ENCODE measurements at regions not wholly inside any gene's neighbourhood (a gene's known extent, or its start where the extent isn't known, plus 50 kb on each side); places are given as distances from the start of the nearest gene placed in this dataset.

DNA sequence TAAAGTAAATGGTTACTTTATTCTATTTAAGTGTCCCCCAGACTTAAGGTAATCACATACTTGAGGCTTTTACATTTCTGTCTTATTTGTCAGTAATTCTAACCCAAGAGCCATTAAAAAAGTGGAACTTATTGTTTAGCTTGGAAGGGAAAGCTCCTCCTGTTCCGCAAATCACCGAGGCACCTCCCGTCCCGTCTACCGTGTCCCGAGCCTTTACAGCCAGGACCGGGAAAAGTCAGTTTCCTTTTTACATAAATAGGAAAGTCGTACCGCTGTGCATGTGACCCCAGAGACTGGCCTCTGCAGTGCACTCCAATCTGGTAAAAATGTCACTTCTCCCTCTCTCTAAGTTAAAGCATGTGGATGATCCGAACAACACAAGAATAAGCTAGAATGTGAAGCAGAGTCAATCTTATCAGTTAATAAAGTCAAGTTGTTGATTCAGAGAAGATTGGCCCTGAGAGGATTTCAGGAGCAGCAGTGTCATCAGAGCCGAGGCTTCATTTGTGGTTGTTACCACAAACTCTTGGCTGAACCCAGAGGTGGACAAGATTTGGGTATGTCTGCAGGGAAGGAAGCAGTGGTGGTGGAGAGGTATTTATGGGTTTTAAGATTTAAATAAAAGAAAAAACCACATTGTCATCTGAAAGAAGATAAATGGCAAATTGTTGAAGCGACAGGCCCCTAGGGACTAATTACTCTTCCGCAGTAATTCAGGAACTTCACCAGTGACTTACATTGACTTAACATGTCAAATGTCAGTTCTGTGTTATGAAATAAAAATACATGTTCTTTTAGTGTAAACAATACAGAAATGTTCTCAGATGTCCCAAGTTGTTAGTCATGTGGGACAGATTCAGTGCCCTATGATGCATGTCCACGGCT is 316.6 kb upstream of the ZNF32 start:
- no peak for DNase-seq

GRCh38 chr10:43964486-43964885 is 315.8 kb upstream of the ZNF32 start:
- no peak for DNase-seq

DNA sequence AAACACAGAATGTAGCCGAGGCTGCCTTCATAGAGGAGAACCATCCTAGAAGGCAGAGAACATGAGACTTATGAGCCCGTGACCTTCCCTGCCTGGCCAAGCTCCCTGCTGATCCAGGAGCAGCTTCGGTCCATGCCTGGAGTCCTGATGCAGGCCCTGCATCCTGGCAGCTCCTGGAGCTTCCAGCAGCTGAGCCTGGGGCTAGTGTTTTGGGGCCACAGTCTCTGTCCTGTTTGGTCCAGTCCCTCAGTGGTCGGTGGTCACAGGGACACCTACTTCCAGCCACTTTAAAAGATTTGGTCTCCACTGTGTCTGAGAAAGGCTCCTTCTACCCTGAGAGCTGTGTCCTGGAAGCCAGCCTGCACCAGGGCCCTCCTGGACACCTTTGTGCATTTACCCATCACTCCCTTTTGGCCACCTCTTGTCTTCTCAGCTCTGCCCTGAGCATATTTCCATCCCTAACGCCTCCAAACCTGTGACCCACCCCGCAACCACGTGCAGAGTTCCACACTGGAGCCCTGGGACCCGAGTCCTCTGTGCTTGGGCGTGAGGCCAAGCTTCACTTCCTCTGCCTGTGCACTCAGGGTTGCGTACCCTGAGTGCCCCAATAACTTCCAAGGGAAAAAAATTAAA is 315.2 kb upstream of the ZNF32 start:
- DNase-seq = peak; percentile 42

GRCh38 chr10:43963379-43963778 is 314.7 kb upstream of the ZNF32 start:
- peak; percentile 13 for DNase-seq

DNA sequence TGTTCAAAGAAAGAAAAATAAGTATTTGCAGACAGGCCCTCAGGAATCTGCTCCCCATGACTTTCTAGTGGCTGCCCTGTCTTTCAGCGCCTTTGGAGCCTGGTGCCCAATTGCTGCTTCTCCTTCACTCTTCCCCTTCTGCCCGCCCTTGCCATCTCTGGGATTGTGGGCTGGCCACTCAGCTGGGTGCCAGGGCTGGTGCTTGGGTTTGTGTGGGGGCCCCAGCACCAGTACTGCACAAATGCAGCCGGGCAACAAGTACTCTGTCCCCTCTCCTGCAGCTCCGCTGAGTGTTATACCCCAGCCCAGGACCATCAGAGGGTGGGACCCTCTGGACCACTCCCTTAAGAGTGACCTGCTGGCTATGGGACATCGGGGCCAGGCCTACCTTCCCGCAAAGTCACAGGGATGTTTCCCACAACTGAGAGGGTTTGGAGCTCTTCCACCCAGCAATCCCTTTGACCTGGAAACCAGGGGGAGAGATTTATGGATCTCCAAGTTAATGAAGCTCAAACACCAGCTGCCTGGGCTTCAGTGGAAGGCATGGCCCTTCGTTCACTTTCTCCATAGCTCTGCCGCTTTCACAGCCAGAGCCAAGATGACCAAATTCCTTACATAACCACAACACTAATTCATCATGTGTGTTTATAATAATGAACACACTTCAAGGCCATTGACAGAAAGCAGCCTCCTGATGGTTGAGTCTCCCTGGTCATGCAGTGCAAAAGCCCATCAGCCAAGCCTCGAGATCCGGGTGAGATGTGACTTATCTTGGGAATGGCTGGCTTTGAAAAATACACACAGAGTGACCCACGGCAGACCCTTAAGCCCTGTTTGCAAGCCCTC is 313.9 kb upstream of the ZNF32 start:
- DNase-seq = peak; percentile 13

DNA sequence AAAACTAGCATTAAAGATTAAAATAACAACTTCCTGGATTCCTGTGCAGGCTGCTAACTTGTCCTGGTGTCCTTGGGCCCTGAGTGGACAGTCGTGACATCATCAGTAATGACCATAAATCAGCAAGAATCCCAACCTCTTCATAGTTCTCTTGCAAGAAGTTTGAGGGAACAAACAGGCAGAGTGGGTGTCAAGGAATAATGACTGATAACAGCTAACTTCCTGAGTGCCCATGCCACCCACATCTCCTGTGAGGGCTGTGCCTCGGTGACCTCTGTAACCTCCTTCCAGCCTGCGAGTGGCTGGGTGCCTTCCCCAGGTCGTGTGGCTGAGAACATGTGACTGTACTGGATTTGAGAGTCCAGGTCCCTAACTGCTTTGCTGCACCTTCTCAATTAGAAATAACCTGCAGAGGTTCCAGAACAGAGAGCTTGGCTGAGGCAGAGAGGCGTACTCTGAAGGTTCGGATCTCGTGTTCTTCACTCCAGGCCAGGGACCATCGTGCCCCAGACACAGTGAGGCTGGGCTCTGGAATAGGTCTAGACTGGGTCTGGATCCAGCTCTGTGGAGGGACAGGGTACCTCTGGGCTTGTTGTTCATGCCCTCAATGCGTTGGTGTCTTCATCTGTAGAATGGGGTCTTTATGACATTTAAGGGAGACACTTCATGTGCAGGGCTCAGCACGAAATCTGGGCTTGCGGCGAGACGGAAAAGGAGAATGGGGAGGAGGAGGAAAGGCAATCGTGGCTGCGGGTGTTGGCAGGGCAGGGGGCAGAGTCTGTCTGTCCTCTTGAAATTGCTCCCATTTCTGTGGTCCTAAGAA is 313.1 kb upstream of the ZNF32 start:
- peak; percentile 41 for DNase-seq

DNA sequence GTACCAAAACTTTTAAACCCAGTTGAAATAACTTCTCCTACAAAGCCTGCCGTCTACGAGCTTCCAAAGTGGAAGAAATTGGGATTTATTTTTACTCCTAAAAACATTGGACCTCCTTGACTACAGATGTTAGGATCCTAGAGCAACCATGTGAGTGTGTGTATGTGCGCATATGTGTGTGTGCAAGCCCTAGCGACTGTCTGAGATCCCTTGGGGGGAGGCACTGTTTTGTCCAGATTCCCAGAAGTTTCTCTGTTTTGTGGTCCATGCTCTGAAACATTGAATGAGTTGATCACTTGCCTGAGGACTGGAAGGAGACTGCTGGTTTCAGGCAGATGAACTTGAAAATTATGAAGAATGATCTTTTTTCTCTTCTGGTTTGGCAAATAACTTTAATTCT is 312.3 kb upstream of the ZNF32 start:
- DNase-seq = no peak

GRCh38 chr10:43960477-43960876 is 311.8 kb upstream of the ZNF32 start:
- no peak for DNase-seq

DNA sequence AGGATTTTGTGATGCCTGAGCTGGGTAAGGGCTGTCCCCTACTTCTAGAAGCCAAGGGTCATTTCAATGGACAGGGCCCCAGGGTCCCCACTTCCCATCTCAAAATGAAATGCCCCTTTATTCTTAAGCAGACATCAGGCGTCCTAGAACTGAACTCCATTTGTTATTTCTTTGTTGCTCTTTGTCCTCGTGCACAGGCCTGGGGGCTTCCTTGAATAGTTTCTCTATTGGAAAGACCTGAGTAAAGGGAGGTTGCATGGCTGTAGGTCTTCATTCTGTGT is 311.4 kb upstream of the ZNF32 start:
- DNase-seq = no peak

GRCh38 chr10:43959364-43960134 is 310.9 kb upstream of the ZNF32 start:
- DNase-seq = no peak

DNA sequence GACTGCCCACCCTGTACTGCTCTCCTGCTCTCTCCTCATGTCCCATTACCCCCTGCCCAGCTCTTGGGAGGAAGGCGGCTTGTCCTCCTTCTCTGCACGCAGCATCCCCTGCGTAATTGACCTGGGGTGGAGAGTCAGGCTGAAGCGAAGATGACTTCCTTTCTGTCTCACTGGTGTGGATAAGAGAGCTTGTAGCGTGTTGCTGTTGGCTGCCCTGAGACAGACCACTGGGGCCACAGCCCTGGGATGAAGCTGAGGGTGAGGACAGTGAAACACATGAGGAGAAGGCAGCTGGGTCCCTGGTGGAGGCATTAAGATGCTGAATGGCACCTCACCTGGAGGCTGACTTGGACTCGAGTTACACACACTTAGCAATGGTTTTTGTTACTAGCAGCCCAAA is 310.3 kb upstream of the ZNF32 start:
- peak; percentile 41 for DNase-seq

- no peak for DNase-seq
Observed at GRCh38 chr10:43958071-43958432, 309.4 kb upstream of the ZNF32 start.

DNA sequence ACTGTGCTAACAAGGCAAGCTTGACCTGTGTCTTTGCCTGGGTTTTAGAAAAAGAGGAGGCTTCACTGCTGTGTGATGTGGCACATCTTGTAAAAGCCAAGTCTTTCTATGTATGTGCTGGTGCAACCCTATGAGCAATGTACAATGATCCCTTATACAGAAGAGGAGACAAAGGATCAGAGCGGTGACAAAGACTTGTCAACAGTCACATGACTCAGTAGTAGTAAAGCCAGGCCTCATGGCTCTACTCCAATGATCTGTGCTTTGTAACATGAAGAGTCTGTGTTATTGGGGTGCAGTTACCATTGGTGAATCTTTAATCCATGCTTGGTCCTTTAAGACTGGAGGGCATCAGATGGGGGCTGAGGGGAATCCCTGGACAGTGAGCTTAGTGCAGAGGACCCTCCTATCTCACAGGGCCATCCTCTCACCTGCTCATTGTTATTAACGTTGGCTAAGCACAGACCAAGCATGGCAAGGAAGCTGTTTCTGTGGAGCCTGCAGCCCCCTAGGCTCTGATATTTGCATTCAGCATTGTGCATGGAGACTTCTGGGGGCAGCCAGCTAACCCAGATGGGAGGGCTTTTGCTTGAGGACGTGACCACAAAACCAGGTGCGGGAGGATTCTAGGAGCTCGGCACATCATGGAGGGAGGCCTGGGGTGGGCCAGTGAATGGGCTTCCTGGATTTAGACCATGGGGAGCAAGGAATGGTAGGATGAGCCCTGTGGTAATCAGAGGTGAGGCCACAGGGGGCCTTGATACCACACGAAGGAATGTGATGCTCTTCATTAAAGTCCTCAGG is 308.8 kb upstream of the ZNF32 start:
- DNase-seq = peak; percentile 40

- no peak for DNase-seq
Observed at GRCh38 chr10:43955978-43956377, 307.3 kb upstream of the ZNF32 start.

DNA sequence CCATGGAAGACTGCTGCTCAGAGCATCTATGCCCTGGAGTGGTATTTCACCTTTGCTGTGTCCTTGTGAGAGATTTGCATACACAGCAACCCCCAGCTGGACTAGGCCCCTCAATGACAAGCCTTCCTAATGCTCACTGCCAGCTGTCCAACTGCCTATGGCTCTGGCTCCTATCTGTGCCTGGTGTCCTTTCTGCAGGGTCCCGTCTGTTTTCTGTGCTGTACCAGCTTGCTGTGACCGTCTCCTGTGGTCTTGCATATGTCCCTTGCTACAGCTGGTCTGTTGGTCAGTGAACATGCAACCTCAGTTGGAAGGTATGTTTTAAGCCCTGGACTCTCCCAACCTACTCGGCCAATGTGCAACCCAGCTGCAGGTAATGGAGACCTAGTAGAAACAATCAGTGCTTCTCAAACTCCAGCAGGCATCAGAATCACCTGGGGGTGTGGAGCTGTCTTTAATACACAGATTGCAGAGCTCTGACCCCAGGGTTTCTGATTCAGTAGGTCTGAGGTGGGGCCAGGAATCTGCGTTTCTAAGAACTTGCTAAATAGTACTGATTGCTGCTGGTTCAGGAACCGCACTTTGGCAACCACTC is 306.4 kb upstream of the ZNF32 start:
- DNase-seq = no peak

- peak; percentile 13 for DNase-seq
Observed at GRCh38 chr10:43953672-43954071, 305.0 kb upstream of the ZNF32 start.

DNA sequence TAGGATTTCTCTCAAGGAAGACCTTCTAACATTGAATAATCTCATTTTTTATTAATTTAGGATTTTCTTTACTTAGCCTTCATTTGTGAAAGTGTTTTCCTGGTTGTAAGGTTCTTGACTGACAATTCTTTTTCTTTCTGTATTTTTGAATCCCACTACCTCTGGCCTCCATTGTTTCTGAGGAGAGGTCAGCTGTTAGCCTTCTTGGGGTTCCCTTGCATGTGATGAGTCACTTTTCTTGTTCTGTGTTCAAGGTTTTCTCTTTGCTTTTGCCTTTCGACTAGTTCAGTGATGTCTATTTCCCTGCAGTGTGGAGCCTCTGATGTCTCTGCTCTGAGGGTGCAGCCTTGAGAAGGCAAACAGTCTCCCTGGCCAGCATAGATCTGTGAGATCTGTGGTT is 304.1 kb upstream of the ZNF32 start:
- DNase-seq = no peak

- no peak for DNase-seq
Observed at GRCh38 chr10:43949351-43949750, 300.7 kb upstream of the ZNF32 start.

DNA sequence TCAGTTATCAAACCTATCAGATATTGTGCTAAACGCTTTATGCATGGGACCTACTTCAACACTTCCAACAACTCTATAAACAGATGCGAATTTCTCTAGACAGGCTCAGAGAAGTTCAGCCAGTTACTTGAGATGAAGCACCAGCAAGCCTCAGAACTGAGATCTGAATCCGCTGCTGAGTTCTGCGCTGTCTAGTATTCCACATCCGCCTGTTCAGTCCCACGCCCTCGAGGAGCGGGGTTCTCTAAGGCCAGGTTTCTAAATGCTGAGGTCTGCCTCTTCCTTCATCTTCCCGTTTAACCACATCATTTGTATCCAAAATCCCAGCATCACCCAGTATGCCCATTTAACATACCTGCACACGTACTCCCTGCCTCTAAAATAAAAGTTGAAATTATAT is 297.8 kb upstream of the ZNF32 start:
- DNase-seq = peak; percentile 7

GRCh38 chr10:43945908-43946307 is 297.2 kb upstream of the ZNF32 start:
- peak; percentile 3 for DNase-seq

Data from activated CD8-positive, alpha-beta memory T cell treated with anti-CD3 and anti-CD28 coated beads for 24 hours (primary cell).